HEK293 (cell line): ENCODE measurements at regions not wholly inside any gene's neighbourhood (a gene's known extent, or its start where the extent isn't known, plus 50 kb on each side); places are given as distances from the start of the nearest gene placed in this dataset.

Experiments used
- CTCF ChIA-PET: fragments of 350-600 bp; formaldehyde crosslinking; extraction: SDS; loops from one replicate; lab custom pipeline; 2021; ENCODE audit warnings: antibody characterized with exemption; lab: Yijun Ruan, JAX
- POLR2A ChIA-PET: fragments of 300-600 bp; formaldehyde crosslinking; extraction: SDS; loops from one replicate; lab custom pipeline; 2020; ENCODE audit warnings: antibody characterized with exemption, inconsistent platforms; lab: Yijun Ruan, JAX
- H3K27ac ChIP-seq: fragments of 200-500 bp; sonication (Bioruptor generic); 2 replicates; pipeline ENCODE4 v1.5.1; 2014; ENCODE audit warnings: low read depth, low read length, control low read depth, inconsistent platforms; ENCODE audit errors: extremely low read depth
- H3K36me3 ChIP-seq, 2 experiments: fragments of 200-500 bp in 1 of 2; sonication (Bioruptor generic) in 1 of 2; 1 replicate in 1 of 2; 2 replicates in 1 of 2; pipeline ENCODE4 v1.5.1; 2014 to 2017; ENCODE audit warnings: inconsistent platforms in 2 of 2, low read length in 2 of 2; ENCODE audit not compliant: control insufficient read depth in 2 of 2, insufficient read depth in 1 of 2
- H3K4me1 ChIP-seq: fragments of 200-500 bp; sonication (Bioruptor generic); 2 replicates; pipeline ENCODE4 v1.5.1; 2014; ENCODE audit warnings: mild to moderate bottlenecking, low read length, inconsistent platforms; ENCODE audit not compliant: control insufficient read depth, insufficient read depth
- H3K4me3 ChIP-seq: 2 replicates; pipeline ENCODE4 v1.5.1; 2011; ENCODE audit warnings: low read depth, mild to moderate bottlenecking, control low read depth, low read length, moderate library complexity
- H3K9me3 ChIP-seq: fragments of 200-500 bp; sonication (Bioruptor generic); 2 replicates; pipeline ENCODE4 v1.5.1; 2014; ENCODE audit warnings: low read depth, low read length, inconsistent platforms; ENCODE audit not compliant: control insufficient read depth, insufficient read depth
- ATF2 ChIP-seq: fragments of 450-650 bp; formaldehyde crosslinking; IDR thresholded peaks from 2 replicates; pipeline ENCODE4 v1.5.1; 2016; ENCODE audit warnings: missing biosample characterization, missing genetic modification characterization, low read depth
- KLF17 ChIP-seq: fragments of 450-650 bp; formaldehyde crosslinking; IDR thresholded peaks from 2 replicates; pipeline ENCODE4 v1.5.1; 2016; ENCODE audit warnings: missing biosample characterization, missing genetic modification characterization
- KLF9 ChIP-seq: fragments of 450-650 bp; formaldehyde crosslinking; IDR thresholded peaks from 2 replicates; pipeline ENCODE4 v1.5.1; 2016; ENCODE audit warnings: missing biosample characterization, missing genetic modification characterization, low read depth
- PATZ1 ChIP-seq: fragments of 450-650 bp; formaldehyde crosslinking; IDR thresholded peaks from 2 replicates; pipeline ENCODE4 v1.5.1; 2016; ENCODE audit warnings: missing biosample characterization, missing genetic modification characterization
- PRDM10 ChIP-seq: fragments of 450-650 bp; formaldehyde crosslinking; IDR thresholded peaks from 2 replicates; pipeline ENCODE4 v1.5.1; 2016; ENCODE audit warnings: missing biosample characterization, missing genetic modification characterization
- SETDB1 ChIP-seq: IDR thresholded peaks from one replicate; pipeline ENCODE4 v1.6.1; 2017; ENCODE audit warnings: mild to moderate bottlenecking, low read length, moderate library complexity, mixed read lengths; ENCODE audit not compliant: insufficient read length
- ZBTB10 ChIP-seq: fragments of 450-650 bp; formaldehyde crosslinking; IDR thresholded peaks from 2 replicates; pipeline ENCODE4 v1.5.1; 2016; ENCODE audit warnings: missing biosample characterization, missing genetic modification characterization
- ZBTB17 ChIP-seq: fragments of 450-650 bp; formaldehyde crosslinking; IDR thresholded peaks from 2 replicates; pipeline ENCODE4 v1.5.1; 2016; ENCODE audit warnings: missing biosample characterization, missing genetic modification characterization
- ZBTB20 ChIP-seq: fragments of 450-650 bp; formaldehyde crosslinking; IDR thresholded peaks from 2 replicates; pipeline ENCODE4 v1.5.1; 2016; ENCODE audit warnings: missing biosample characterization, missing genetic modification characterization
- ZFP37 ChIP-seq: fragments of 450-650 bp; formaldehyde crosslinking; IDR thresholded peaks from 2 replicates; pipeline ENCODE4 v1.5.1; 2016; ENCODE audit warnings: missing biosample characterization, missing genetic modification characterization
- ZNF114 ChIP-seq: fragments of 450-650 bp; formaldehyde crosslinking; IDR thresholded peaks from 2 replicates; pipeline ENCODE4 v1.5.0; 2017; ENCODE audit warnings: missing biosample characterization, missing genetic modification characterization
- ZNF146 ChIP-seq: fragments of 450-650 bp; formaldehyde crosslinking; IDR thresholded peaks from 2 replicates; pipeline ENCODE4 v1.5.1; 2016; ENCODE audit warnings: missing biosample characterization, missing genetic modification characterization
- ZNF175 ChIP-seq: fragments of 450-650 bp; formaldehyde crosslinking; IDR thresholded peaks from 2 replicates; pipeline ENCODE4 v1.5.1; 2016; ENCODE audit warnings: missing biosample characterization, missing genetic modification characterization
- ZNF24 ChIP-seq: fragments of 450-650 bp; formaldehyde crosslinking; IDR thresholded peaks from 2 replicates; pipeline ENCODE4 v1.5.1; 2016; ENCODE audit warnings: missing biosample characterization, missing genetic modification characterization
- ZNF248 ChIP-seq: fragments of 450-650 bp; formaldehyde crosslinking; IDR thresholded peaks from 2 replicates; pipeline ENCODE4 v1.5.1; 2017; ENCODE audit warnings: missing biosample characterization, missing genetic modification characterization
- ZNF341 ChIP-seq: fragments of 450-650 bp; formaldehyde crosslinking; IDR thresholded peaks from 2 replicates; pipeline ENCODE4; 2016; ENCODE audit warnings: low read depth, missing biosample characterization, missing genetic modification characterization
- ZNF354C ChIP-seq: fragments of 450-650 bp; formaldehyde crosslinking; IDR thresholded peaks from 2 replicates; pipeline ENCODE4 v1.5.1; 2016; ENCODE audit warnings: missing biosample characterization, missing genetic modification characterization, low read depth, borderline replicate concordance
- ZNF362 ChIP-seq: fragments of 450-650 bp; formaldehyde crosslinking; IDR thresholded peaks from 2 replicates; pipeline ENCODE4 v1.5.1; 2016; ENCODE audit warnings: missing biosample characterization, missing genetic modification characterization
- ZNF514 ChIP-seq: fragments of 450-650 bp; formaldehyde crosslinking; IDR thresholded peaks from 2 replicates; pipeline ENCODE4 v1.5.1; 2016; ENCODE audit warnings: missing biosample characterization, missing genetic modification characterization
- ZNF549 ChIP-seq: fragments of 450-650 bp; IDR thresholded peaks from 2 replicates; pipeline ENCODE4 v1.5.1; 2018; ENCODE audit warnings: missing biosample characterization, missing genetic modification characterization, mild to moderate bottlenecking, inconsistent platforms, moderate library complexity
- ZNF629 ChIP-seq: fragments of 450-650 bp; formaldehyde crosslinking; IDR thresholded peaks from 2 replicates; pipeline ENCODE4 v1.5.1; 2017; ENCODE audit warnings: missing biosample characterization, missing genetic modification characterization
- ZNF692 ChIP-seq: fragments of 450-650 bp; formaldehyde crosslinking; IDR thresholded peaks from 2 replicates; pipeline ENCODE4 v1.5.1; 2016; ENCODE audit warnings: missing biosample characterization, missing genetic modification characterization
- ZNF777 ChIP-seq: fragments of 450-650 bp; formaldehyde crosslinking; IDR thresholded peaks from 2 replicates; pipeline ENCODE4 v1.5.1; 2017; ENCODE audit warnings: missing biosample characterization, missing genetic modification characterization, borderline replicate concordance
- ZNF837 ChIP-seq: fragments of 450-650 bp; formaldehyde crosslinking; IDR thresholded peaks from 2 replicates; pipeline ENCODE4 v1.5.1; 2016; ENCODE audit warnings: missing biosample characterization, missing genetic modification characterization

- Histone ChIP-seq H3K27ac (no peak overlapping the region), H3K9me3 (no peaks in the 10 kb centered on the region), H3K4me1 (no peaks in the 10 kb centered on the region), H3K36me3 (no peaks in the 10 kb centered on the region), H3K4me3 (no peak overlapping the region)
- ChIA-PET POLR2A (no interaction called here), CTCF (interaction anchor here (0.6 kb wide), 1 partner anchor 30 kb away, joined by 3 read pairs; no protein-coding TSS in a partner anchor)
- TF ChIP-seq SETDB1 (no peak), ZNF837 (no peak), ZNF777 (no peak), ZNF248 (no peak), KLF9 (tag by site-specific recombination) (no peak), ZNF354C (no peak), ZNF514 (tag by site-specific recombination) (no peak), ATF2 (tag by site-specific recombination) (no peak), ZNF341 (tag by site-specific recombination) (no peak), ZNF24 (no peak), ZNF362 (no peak), ZBTB10 (tag by site-specific recombination) (no peak), ZNF629 (tag by site-specific recombination) (no peak)
Measured at GRCh38 chr15:91634179-91634578, 219.3 kb upstream of the SLCO3A1 start.

- ChIA-PET POLR2A (no interaction called here), CTCF (no interaction called here)
- H3K27ac ChIP-seq = no peak overlapping the region
- no peaks in the 10 kb centered on the region for H3K9me3 ChIP-seq
- H3K4me3 ChIP-seq = no peak overlapping the region
- H3K4me1 ChIP-seq = no peaks in the 10 kb centered on the region
- no peaks in the 10 kb centered on the region for H3K36me3 ChIP-seq
- TF ChIP-seq ZNF114 (tag by site-specific recombination) (no peak), ZNF549 (tag by site-specific recombination) (no peak), ZNF692 (no peak), ZBTB17 (no peak), PRDM10 (tag by site-specific recombination) (no peak), ZBTB20 (tag by site-specific recombination) (no peak), ZNF175 (tag by site-specific recombination) (no peak), KLF17 (tag by site-specific recombination) (no peak), PATZ1 (tag by site-specific recombination) (no peak), ZFP37 (tag by site-specific recombination) (no peak), ZNF146 (no peak)
Measured at GRCh38 chr15:91635080-91635479, 218.4 kb upstream of the SLCO3A1 start.
